SJCRH30 (cell line): ENCODE measurements at regions not wholly inside any gene's neighbourhood (a gene's known extent, or its start where the extent isn't known, plus 50 kb on each side); places are given as distances from the start of the nearest gene placed in this dataset.

Experiments
- DNase-seq, 2 experiments: peaks; one replicate each; pipeline ENCODE4 v3.0.0-alpha.2; 2015 to 2020
- H3K27ac ChIP-seq: fragments of 250-450 bp; sonication (Bioruptor Pico); 2 replicates; pipeline ENCODE4 v1.5.1; 2020; ENCODE audit warnings: mild to moderate bottlenecking, moderate library complexity
- H3K27me3 ChIP-seq: fragments of 250-450 bp; sonication (Bioruptor Pico); 2 replicates; pipeline ENCODE4 v1.5.1; 2020; ENCODE audit warnings: mild to moderate bottlenecking, moderate library complexity
- H3K36me3 ChIP-seq: fragments of 250-450 bp; sonication (Bioruptor Pico); 2 replicates; pipeline ENCODE4 v1.5.1; 2020; ENCODE audit warnings: mild to moderate bottlenecking, moderate library complexity
- H3K4me1 ChIP-seq: fragments of 250-450 bp; sonication (Bioruptor Pico); 2 replicates; pipeline ENCODE4 v1.5.1; 2020; ENCODE audit warnings: mild to moderate bottlenecking, moderate library complexity
- H3K4me3 ChIP-seq: fragments of 250-450 bp; sonication (Bioruptor Pico); 2 replicates; pipeline ENCODE4 v1.5.1; 2020; ENCODE audit warnings: mild to moderate bottlenecking, moderate library complexity
- H3K9me3 ChIP-seq: fragments of 250-450 bp; sonication (Bioruptor Pico); replicated peaks from 2 replicates; pipeline ENCODE4 v1.5.1; 2020; ENCODE audit warnings: mild to moderate bottlenecking, moderate library complexity

DNA sequence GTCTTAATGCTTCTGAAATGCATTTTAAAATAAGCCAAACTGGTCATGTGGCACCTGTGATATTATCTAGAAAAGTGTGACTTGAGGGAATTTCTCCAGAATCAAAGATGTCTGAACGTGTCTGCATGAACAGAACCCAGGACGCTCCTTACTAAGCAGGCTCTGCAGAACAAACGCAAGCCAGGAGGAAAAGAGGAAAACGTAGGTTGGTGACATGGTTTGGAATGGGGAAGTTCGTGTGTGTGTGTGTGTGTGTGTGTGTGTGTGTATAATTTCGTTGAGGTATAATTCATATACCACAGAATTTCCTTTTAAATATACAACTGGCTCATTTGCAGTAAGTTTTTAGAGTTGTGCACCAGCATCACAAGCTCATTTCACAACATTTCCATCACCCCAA is 200.5 kb upstream of the FOXQ1 start:
- Histone ChIP-seq H3K4me3 (no peak overlapping the region), H3K9me3 (no peaks in the 10 kb centered on the region), H3K4me1 (no peaks in the 10 kb centered on the region), H3K27me3 (no peaks in the 10 kb centered on the region), H3K36me3 (no peaks in the 10 kb centered on the region), H3K27ac (no peak overlapping the region)
- DNase-seq: no peak

DNA sequence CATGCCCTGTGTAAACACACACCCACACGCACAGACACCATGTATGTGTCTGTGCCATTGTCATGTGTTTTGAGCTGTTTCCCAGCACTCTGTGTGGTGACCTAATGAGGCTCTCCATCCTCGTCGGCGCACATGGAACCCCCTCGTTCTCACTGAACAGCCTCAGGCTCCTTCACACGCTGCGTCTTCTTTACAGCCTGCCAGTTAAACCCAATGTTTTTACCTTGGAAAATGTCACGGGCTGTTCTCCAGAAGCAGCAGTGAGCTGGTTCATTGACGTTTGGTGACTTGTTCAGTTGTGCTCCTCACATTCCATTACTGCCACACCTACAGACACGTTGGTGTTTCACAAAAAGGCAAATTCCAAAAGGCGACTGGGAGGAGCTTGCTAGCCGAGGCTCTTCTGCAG is 201.0 kb upstream of the FOXQ1 start:
- no peaks in the 10 kb centered on the region for H3K36me3 ChIP-seq
- H3K9me3 ChIP-seq: no peaks in the 10 kb centered on the region
- H3K27me3 ChIP-seq: no peaks in the 10 kb centered on the region
- DNase-seq: no peak
- H3K4me1 ChIP-seq: no peaks in the 10 kb centered on the region
- no peak overlapping the region for H3K4me3 ChIP-seq
- no peak overlapping the region for H3K27ac ChIP-seq

DNA sequence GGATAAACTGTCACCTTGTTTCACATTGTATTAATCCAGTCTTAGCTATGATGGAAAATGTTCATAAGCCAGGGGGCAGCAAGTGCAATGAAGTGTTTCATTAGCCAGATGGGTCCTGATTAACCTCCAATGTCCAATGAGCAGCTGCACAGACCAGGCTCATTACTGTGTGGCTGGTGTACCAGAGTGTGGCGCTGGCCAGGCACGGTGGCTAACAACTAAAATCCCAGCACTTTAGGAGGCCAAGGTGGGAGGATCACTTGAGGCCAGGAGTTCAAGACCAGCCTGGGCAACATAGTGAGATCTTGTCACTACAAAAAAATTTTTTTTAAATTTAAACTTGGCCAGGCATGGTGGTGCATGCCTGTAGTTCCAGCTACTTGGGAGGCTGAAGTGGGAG is 201.7 kb upstream of the FOXQ1 start:
- no peak for DNase-seq
- Histone ChIP-seq H3K27ac (no peak overlapping the region), H3K4me1 (no peaks in the 10 kb centered on the region), H3K27me3 (no peaks in the 10 kb centered on the region), H3K9me3 (no peaks in the 10 kb centered on the region), H3K4me3 (no peak overlapping the region), H3K36me3 (no peaks in the 10 kb centered on the region)

DNA sequence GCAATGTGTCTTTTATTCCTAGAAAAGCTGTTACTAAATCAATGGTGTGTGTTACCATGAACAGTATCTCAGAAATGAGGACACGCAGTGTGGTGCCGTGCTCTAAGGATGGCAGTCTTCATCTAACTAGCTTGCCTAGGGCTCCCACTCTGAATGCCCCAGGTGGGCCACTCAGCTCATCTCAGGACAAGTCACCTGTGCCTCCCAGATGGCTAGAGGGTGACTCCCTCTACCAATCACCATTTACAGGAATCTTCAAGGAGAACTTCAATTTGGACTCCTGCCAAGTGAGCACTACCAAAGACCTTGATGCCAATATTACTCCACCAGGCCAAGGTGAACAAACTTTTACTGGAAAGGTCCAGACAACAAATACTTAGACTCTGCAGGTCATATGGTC is 202.8 kb upstream of the FOXQ1 start:
- Histone ChIP-seq H3K27me3 (no peaks in the 10 kb centered on the region), H3K36me3 (no peaks in the 10 kb centered on the region), H3K4me1 (no peaks in the 10 kb centered on the region), H3K4me3 (no peak overlapping the region), H3K9me3 (no peaks in the 10 kb centered on the region), H3K27ac (no peak overlapping the region)
- DNase-seq: no peak

DNA sequence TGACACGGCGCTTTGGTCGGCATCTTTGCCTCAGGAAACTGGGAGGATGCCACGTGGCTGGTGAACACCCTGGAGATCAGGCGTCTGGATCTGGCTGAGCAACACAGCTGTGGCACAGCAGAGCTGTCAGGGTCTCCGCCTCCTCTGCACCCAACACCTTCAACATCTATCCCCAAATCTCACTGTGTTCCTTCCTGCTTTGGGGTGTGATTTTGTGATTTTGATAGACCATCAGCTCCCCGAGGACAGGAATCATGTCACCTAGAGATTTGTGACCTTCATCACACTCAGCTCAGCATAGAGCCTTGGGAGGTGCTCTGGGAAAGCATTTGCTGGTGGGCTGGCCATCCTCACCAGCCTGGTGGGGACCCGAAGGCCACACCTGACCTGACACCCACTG is 203.7 kb upstream of the FOXQ1 start:
- H3K4me3 ChIP-seq: no peak overlapping the region
- no peak for DNase-seq
- no peaks in the 10 kb centered on the region for H3K4me1 ChIP-seq
- no peaks in the 10 kb centered on the region for H3K27me3 ChIP-seq
- H3K9me3 ChIP-seq: no peaks in the 10 kb centered on the region
- no peaks in the 10 kb centered on the region for H3K36me3 ChIP-seq
- no peak overlapping the region for H3K27ac ChIP-seq

DNA sequence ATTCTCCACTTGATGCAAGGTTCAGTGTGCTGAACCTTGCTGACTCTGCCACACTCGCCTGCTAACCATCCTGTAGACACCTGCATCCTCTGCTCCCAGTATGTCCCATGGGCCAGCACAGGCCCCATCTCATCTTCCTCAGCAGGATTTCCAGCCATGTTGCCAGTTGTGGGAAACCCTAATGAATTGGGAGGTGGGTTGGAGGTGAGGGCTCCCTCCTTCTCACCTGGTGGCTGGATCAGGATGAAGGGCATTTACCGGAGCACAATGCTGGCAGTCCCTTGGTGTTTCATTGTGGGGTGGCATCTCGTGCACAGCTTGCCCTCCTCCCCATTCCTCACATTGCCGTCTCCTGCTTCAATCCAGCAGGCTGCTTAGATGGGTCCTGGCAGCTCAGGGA is 204.3 kb upstream of the FOXQ1 start:
- no peak for DNase-seq
- Histone ChIP-seq H3K9me3 (no peaks in the 10 kb centered on the region), H3K4me1 (no peaks in the 10 kb centered on the region), H3K36me3 (no peaks in the 10 kb centered on the region), H3K4me3 (no peak overlapping the region), H3K27me3 (no peaks in the 10 kb centered on the region), H3K27ac (no peak overlapping the region)

DNA sequence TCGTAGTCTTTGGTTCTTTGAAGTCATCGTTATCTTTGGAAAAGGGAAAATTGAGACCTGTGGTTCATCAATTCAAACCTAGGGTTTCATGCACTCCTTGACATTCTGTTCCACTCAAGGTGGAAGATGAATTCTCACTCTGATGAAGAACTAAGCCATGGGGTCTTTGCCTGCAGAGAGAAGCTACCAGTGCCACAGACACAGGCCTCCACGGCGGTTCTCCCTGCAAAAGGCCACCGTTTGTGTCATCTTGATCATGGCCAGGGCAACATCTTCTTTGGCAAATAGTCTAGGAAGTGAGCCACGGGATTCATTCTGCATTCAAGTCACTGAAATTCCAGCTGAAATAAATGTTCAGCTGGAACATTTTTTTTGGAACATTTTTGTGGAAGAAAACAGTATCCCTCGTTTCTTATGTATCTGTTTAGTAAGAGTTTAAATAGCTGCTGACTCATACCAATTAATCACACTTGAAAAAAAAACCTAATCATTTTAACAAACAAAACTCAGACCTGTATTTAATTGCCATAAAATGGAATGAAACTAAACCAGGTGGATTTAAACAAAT is 206.0 kb upstream of the FOXQ1 start:
- H3K4me1 ChIP-seq: no peaks in the 10 kb centered on the region
- H3K36me3 ChIP-seq: no peaks in the 10 kb centered on the region
- no peaks in the 10 kb centered on the region for H3K27me3 ChIP-seq
- H3K27ac ChIP-seq: no peak overlapping the region
- no peaks in the 10 kb centered on the region for H3K9me3 ChIP-seq
- no peak for DNase-seq
- H3K4me3 ChIP-seq: no peak overlapping the region

DNA sequence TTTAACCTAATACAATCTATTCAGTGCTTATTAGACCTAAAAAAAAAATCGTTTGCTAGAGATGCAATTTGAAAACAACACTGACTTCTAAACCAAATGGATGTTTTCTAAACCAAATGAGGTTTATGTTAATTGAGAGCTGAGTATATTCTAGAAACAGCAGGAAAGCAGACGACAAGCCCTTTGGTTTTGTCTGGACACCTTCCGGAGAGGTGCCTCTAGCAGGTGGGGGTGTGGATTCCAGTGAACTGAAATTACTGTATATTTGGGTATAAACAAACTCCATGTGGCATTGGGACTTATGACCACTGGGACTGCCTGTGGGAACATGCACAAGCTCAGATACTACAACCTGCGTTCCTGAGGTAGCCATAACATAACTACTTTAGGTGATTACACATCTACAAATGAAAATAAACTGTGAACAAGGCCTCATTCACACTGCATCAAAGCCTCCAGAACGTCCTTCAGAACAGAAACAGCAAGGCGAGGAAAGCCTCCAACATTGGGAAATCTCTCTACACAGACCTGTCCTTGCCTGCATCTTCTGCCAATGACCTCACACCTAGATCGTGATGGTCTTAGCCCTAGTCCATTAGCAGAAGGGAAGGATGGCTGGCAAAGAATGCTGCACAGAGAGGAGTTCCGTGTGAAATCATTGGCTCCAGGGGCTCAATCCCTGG is 206.8 kb upstream of the FOXQ1 start:
- Histone ChIP-seq H3K36me3 (no peaks in the 10 kb centered on the region), H3K27ac (no peak overlapping the region), H3K27me3 (no peaks in the 10 kb centered on the region), H3K4me1 (no peaks in the 10 kb centered on the region), H3K4me3 (no peak overlapping the region), H3K9me3 (no peaks in the 10 kb centered on the region)
- DNase-seq: no peak

DNA sequence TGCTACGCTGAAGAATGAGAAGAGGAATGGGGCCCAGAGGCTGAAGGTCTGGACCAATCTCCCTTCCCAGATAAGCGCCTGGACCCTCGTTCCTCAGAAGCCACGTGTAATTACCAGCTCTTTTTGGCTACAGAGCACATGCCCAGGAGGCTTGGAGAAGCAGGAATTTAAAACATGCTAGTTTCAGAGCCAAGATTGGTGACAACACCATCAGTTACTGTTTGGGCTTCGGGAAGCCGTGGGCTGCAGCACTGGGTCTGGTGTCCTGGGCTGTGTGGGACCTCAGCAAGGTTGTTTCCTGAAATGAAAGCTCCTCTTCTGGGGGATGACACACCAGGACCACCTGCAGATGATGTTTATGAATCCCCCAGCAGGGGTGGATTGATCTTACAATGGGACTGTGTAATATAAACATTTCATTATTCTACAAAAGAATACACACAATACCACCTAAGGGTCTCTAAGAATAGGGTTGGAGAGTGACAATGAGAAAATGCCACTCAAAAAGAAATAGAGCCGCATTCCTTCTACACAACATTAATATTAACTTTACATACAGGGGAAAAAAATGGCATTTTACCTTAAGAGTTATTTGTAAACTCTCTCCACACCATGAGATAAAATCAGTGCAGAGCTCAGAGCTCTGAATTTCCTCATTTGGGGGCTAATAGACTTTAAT is 207.8 kb upstream of the FOXQ1 start:
- Histone ChIP-seq H3K27me3 (no peaks in the 10 kb centered on the region), H3K36me3 (no peaks in the 10 kb centered on the region), H3K27ac (no peak overlapping the region), H3K4me1 (no peaks in the 10 kb centered on the region), H3K4me3 (no peak overlapping the region), H3K9me3 (no peaks in the 10 kb centered on the region)
- DNase-seq: no peak

DNA sequence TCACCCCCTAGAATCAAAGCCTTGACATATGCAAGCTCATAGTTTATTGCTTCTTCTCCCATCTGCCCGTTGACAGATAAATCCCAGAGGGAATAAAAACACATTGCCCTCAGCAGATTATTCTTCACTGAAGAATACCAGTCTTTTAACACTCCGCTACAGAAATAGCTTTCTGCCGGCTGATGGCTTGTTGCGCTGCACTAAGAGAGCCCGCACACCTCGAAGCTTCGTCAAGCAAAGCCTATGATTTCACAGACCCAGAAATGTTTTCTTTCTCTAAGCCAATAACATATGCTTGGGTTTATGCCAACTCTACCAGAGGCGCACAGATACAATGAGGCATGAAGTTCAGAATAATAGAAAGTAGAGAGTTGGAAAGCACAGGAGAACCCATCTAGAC is 208.9 kb upstream of the FOXQ1 start:
- Histone ChIP-seq H3K27me3 (no peaks in the 10 kb centered on the region), H3K9me3 (no peaks in the 10 kb centered on the region), H3K36me3 (no peaks in the 10 kb centered on the region), H3K27ac (no peak overlapping the region), H3K4me1 (no peaks in the 10 kb centered on the region), H3K4me3 (no peak overlapping the region)
- peak in 1 of 2 experiments; percentile 17 for DNase-seq

DNA sequence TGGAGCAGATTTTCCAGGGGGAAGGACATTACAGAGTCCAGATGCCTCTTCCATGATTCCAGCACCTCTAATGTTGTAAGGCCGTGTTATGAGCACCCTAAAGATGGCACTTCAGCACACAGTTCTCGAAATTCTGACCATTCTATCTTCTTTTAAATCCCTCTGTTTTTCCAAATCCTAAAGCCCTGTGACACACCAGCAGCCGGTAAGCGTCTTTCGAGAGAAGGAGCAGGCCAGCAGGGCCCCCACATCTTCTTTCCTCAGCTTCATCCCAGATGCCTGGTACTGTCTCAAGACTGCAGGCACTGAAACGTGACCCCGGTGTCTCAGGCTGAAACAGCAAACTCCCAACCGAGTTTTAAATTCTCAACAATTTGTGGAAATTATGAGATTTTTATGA is 211.6 kb upstream of the FOXQ1 start:
- no peaks in the 10 kb centered on the region for H3K4me1 ChIP-seq
- no peak overlapping the region for H3K27ac ChIP-seq
- no peaks in the 10 kb centered on the region for H3K36me3 ChIP-seq
- H3K9me3 ChIP-seq: no peaks in the 10 kb centered on the region
- no peaks in the 10 kb centered on the region for H3K27me3 ChIP-seq
- DNase-seq: no peak
- no peak overlapping the region for H3K4me3 ChIP-seq

DNA sequence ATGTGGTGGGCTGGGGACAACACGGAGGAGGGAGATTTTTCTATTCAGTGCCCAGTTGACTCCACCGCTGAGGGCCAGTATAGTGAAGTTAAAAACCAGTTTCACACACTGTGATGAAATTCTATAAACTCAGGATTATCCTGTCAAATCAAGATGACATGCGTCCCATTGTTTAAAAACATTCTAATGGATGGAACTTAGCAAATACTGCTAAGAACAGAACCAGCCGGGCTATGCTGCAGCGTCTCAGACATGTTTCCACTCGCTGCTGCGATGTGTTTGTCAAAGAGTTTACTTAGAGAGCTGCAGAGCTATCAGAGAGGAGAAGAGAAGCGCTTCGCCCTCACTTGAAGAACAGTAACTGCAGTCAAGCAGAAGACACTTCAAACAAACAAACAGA is 212.6 kb upstream of the FOXQ1 start:
- DNase-seq: no peak
- H3K4me1 ChIP-seq: no peaks in the 10 kb centered on the region
- H3K27me3 ChIP-seq: no peaks in the 10 kb centered on the region
- no peak overlapping the region for H3K27ac ChIP-seq
- H3K9me3 ChIP-seq: no peaks in the 10 kb centered on the region
- no peaks in the 10 kb centered on the region for H3K36me3 ChIP-seq
- no peak overlapping the region for H3K4me3 ChIP-seq

DNA sequence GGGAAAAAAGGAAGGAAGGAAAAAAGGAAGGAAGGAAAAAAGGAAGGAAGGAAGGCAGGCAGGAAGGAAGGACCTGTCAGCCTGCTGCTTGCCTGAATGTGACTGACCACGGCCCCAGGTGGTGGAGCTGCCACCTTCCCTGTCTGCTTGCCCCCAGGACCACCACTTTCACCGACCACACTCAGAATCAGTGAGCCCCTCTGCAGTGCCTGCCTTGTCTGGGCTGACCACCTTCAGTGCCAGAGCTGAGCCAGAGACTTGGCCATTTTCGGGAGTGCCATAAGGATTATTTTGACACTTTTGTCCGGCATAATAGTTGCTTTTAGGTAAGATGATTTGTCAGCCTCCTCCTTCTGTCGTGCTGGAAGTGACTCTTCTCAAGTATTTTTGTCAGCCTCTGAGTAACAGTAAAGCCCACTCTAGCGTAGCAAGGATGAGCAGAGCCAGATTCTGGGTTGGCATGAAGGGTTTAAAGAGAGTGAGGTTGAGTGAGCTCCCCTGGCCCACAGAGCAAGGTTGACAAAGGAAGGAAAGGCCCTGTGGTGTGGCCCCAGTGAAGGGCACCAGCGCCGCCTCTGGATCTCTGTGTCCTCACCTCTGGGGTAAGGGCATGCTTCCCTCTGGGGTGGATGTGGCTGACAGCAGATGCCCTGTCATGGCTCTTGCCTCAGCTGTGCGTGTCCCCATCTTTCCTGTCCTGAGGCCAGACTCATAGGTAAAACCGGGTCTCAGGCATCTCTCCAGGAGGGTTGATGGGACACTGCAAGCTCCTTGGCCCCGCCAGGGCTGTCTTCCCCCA is 214.7 kb upstream of the FOXQ1 start:
- Histone ChIP-seq H3K27me3 (no peaks in the 10 kb centered on the region), H3K27ac (no peak overlapping the region), H3K4me3 (no peak overlapping the region), H3K4me1 (no peaks in the 10 kb centered on the region), H3K9me3 (no peaks in the 10 kb centered on the region), H3K36me3 (no peaks in the 10 kb centered on the region)
- no peak for DNase-seq

DNA sequence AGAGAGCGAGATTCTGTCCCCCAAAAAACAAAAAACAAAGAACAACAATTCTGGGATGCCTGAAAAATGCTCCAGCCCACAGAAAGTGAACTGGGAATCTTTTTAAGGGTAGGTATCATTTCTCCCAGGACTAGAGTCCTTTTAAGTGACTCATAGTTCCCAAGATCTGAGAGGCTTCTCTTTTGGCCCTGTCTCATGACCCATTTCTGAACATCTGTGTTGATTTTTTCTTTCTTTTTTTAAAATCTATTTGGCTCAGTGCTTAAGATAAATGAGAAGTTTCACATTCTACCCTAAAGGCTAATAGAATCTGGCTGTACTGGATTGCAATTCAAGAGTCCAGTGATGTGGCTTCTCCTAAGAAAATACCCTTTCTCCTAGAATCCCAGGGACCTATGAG is 217.6 kb upstream of the FOXQ1 start:
- Histone ChIP-seq H3K36me3 (no peaks in the 10 kb centered on the region), H3K4me3 (no peak overlapping the region), H3K9me3 (no peaks in the 10 kb centered on the region), H3K27me3 (no peaks in the 10 kb centered on the region), H3K27ac (no peak overlapping the region), H3K4me1 (no peaks in the 10 kb centered on the region)
- no peak for DNase-seq

DNA sequence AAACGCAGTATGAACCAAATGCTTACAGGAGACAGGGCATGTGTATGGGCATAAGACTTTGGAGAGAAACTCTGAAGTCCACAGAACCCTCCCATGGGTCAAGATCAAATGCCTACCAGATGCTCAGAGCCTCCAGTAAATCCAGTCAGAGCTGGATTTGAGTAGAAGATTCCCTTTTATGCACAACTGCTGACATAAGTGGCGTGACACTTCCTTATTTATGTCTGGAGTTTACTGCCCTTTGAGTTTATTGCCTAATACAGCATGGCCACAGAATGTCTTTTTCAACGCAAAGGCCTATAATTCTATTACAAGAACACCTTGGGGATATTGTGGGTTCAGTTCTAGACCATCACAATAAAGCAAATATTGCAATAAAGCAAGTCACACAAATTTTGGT is 220.0 kb upstream of the FOXQ1 start:
- Histone ChIP-seq H3K4me1 (no peaks in the 10 kb centered on the region), H3K27ac (no peak overlapping the region), H3K27me3 (no peaks in the 10 kb centered on the region), H3K4me3 (no peak overlapping the region), H3K36me3 (no peaks in the 10 kb centered on the region), H3K9me3 (no peaks in the 10 kb centered on the region)
- no peak for DNase-seq
